ENCODE measurements at regions not wholly inside any gene's neighbourhood (a gene's known extent, or its start where the extent isn't known, plus 50 kb on each side); places are given as distances from the start of the nearest gene placed in this dataset.

GRCh38 chr2:2993172-2993692, 384.4 kb downstream of the EIPR1 start:
- DNase-seq (ENCODE audit: low spot score), result no peak

DNA sequence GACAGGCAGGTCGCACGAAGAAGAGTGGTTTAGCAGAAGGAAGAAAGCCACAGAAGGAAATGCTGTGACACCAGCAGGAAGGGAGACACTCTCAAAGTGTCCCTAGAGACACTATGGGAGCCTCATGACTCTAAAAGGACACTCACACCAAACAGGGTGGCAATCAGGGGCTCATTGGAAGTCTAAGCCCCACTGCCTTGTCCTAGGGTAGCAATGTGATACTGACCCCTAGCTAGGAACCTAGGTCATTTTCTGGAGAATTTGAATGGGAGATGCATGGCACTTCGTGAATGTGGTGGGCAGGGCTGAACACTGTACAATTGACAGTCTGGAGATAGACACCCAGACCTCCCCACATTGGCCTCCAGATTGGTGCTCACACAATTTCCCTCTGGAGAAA, 385.0 kb downstream of the EIPR1 start:
- DNase-seq (ENCODE audit: low spot score), result no peak

DNA sequence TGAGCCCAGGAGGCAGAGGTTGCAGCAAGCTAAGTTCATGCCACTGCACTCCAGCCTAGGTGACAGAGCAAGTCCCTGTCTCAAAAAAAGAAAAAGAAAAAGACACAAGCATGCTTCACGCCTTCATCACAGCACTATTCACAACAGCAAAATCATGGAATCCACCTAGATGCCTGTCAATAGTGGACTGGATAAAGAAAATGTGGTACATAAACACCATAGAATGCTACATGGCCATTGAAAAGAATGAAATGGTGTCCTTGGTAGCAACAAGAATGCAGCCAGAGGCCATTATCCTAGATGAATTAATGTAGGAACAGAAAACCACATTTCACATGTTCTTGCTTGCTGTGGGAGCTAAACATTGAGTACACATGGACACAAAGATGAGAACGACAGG, 392.6 kb downstream of the EIPR1 start:
- no peak for DNase-seq (ENCODE audit: low spot score)

DNA sequence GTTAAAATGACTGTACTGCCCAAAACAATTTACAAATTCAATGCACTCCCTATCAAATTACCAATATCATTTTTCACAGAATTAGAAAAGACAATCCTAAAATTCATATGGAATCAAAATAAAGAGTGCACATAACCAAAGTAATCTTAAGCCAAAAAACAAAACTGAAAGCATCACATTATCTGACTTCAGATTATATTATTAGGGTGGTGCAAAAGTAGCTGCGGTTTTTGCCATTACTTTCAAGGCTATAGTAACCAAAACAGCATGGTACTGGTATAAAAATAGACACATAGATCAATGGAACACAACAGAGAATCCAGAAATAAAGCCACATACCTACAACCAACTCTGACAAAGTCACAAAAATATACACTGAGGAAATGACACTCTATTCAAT, 396.6 kb downstream of the EIPR1 start:
- no peak for DNase-seq (ENCODE audit: low spot score)

GRCh38 chr2:2974982-2975381, 402.6 kb downstream of the EIPR1 start:
- no peak for DNase-seq (ENCODE audit: low spot score)

- DNase-seq (ENCODE audit: low spot score), result no peak
Measured at GRCh38 chr2:2960441-2961133, 417.0 kb downstream of the EIPR1 start.

GRCh38 chr2:2950403-2950952, 427.1 kb downstream of the EIPR1 start:
- no peak for DNase-seq (ENCODE audit: low spot score)

- DNase-seq (ENCODE audit: low spot score), result no peak
Measured at GRCh38 chr2:2947406-2947805, 430.2 kb downstream of the EIPR1 start.

DNA sequence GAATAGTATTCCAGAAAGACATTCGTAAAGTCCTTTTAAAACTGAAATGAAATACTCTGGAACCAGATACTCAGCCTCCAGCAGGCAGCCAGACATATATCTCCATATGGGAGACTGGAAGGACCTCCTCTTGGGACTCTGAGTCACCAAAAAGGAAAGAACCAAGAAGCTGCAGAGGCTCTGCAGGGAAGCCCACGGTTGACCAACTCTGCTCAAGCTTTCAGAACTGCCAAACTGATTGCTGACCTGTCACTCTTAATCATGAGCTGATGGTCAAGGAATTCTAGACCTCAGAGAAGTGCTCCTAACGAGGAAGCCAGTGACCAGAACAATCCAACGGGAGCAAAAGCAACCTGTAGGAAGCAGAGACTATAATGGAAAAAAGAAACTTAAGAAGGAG, 434.7 kb downstream of the EIPR1 start:
- no peak for DNase-seq (ENCODE audit: low spot score)

DNA sequence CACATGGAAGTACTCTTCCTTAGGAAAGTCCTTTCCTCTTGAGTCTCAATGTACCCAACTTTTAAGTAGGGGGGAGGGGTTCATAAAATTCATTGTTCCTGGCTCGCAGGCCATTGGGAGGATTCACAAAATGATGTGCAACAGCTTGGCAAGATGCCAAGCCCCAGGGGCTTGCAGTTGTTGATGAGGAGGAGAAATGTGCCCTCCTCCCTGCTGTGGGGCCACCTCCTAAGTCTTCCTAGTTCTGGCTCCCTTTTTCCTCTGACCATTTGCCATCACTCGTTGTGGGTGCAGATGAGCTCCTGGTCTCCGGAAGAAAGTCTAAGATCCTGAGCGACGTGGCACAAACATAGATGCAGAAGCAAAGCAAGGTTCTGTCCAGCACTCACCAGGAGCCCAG, 435.4 kb downstream of the EIPR1 start:
- no peak for DNase-seq (ENCODE audit: low spot score)

- DNase-seq (ENCODE audit: low spot score), result no peak
Measured at GRCh38 chr2:2941205-2941604, 436.4 kb downstream of the EIPR1 start.

- no peak for DNase-seq (ENCODE audit: low spot score)
Measured at GRCh38 chr2:2940702-2941101, 436.9 kb downstream of the EIPR1 start.

DNA sequence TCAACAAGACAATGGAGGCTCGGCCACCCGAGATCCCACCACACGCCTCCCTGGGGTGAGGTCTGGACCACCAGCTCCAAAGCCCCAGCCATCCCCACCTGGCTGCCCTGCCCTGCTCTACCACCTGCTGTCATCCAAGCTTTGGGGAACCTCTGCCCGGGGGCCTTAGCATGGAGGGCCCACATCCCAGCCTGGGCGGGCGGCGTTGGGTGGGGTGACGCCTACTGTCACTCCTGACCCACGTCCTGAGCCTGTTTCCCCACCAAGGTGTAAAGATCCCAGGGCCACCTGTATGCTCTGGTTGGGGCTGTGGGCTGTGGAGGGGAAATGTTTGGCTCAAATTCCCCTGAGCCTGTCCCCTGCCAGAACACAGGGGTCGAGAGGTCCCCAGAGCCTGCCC, 437.6 kb downstream of the EIPR1 start:
- no peak for DNase-seq (ENCODE audit: low spot score)

GRCh38 chr2:2939078-2939795, 438.4 kb downstream of the EIPR1 start:
- no peak for DNase-seq (ENCODE audit: low spot score)

- no peak for DNase-seq (ENCODE audit: low spot score)
Measured at GRCh38 chr2:2938481-2938880, 439.1 kb downstream of the EIPR1 start.

GRCh38 chr2:2935445-2936149, 442.0 kb downstream of the EIPR1 start:
- no peak for DNase-seq (ENCODE audit: low spot score)

- DNase-seq (ENCODE audit: low spot score), result no peak
Measured at GRCh38 chr2:2933426-2933825, 444.2 kb downstream of the EIPR1 start.

GRCh38 chr2:2932692-2933305, 444.8 kb downstream of the EIPR1 start:
- no peak for DNase-seq (ENCODE audit: low spot score)

DNA sequence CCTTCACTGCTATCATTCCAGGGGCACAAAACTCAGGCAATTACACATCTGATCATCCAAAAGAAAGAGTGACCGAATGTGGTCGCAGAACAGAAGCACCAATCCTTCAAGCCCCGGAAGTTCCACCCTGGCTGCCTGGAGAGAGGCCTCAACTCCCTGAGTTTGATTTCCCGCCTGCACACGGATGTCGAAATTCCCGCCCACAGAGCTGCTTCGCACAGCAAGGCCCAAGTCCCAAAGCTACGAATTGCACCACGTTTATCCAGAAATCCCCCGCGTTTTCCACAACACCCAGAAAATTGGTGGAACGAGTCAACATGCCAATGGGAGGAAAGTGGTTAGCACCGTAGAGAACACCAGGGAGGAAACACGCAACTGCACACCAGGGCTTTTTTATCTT, 445.4 kb downstream of the EIPR1 start:
- DNase-seq (ENCODE audit: low spot score), result no peak

DNA sequence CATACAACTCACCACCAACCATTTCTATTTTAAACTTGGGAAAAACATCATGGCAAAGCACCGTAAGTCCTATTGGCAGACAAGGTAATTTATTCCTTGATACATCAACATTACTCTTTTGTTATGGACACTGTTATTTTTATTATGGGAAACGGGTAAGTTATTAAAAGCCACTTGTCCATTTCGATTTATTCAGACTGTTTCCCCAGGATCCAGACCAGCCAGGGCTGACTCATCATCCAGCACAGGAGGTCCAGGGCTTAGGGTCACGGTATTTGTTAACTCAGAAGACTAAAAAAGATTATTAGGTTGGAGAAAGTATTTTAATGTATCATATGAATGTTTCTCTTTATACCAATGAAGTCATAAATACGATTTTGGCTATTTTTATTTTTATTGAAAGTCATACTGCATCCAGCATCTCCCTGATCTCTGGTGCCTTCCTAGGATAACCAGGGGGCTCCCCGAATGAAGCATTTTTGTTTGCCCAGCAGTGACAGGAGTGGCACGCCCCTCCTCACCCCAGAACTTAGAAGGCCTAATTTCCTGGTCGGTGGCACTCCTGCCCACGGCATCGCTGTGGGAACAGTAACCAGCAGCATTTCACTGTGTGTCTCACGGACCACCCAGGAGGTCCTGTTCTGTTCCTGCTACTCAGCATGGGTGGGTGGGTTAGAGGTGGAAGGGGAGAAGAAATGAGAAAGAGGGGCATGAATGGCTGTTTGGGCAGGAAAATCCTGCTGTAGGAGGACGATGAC, 446.1 kb downstream of the EIPR1 start:
- no peak for DNase-seq (ENCODE audit: low spot score)

GRCh38 chr2:2930841-2931240, 446.8 kb downstream of the EIPR1 start:
- no peak for DNase-seq (ENCODE audit: low spot score)

DNA sequence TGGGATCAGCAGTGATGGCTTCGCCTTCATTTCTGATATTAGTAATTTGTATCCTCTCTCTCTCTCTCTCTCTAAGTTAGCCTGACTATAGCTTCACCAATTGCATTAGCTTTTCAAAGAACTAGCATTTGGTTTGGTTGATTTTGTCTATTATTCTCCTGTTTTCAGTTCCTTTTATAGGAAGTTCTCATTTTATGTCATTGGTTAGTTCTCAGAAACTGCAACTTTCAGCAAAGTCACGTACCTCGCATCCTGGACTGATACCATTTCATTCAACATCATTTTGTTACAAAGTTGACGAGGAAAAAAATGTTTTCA, 450.8 kb downstream of the EIPR1 start:
- no peak for DNase-seq (ENCODE audit: low spot score)

Measured in CD4-positive, alpha-beta T cell treated with Interleukin-2 at 100 ng/mL for 4 hours (primary cell).